Ascending aorta (tissue), 2 donors: ENCODE measurements at regions not wholly inside any gene's neighbourhood (a gene's known extent, or its start where the extent isn't known, plus 50 kb on each side); places are given as distances from the start of the nearest gene placed in this dataset.

Experiments
- DNase-seq, 2 donors: peaks; one replicate each; pipeline ENCODE4 v3.0.0-alpha.2; 2019; ENCODE audit warnings: low spot score in 2 of 2
- H3K27ac ChIP-seq, 2 donors: fragments of 200-600 bp; sonication (generic); one replicate each; pipeline ENCODE4 v1.5.1; 2016 to 2017; ENCODE audit warnings: mild to moderate bottlenecking in 1 of 2
- H3K27me3 ChIP-seq: fragments of 200-600 bp; sonication (generic); one replicate; pipeline ENCODE4 v1.5.1; 2017
- H3K36me3 ChIP-seq, 2 donors: fragments of 200-600 bp; sonication (generic); one replicate each; pipeline ENCODE4 v1.5.1; 2016
- H3K4me1 ChIP-seq, 2 donors: fragments of 200-600 bp; sonication (generic); one replicate each; pipeline ENCODE4 v1.5.1; 2016 to 2017; ENCODE audit warnings: mild to moderate bottlenecking in 1 of 2
- H3K4me3 ChIP-seq, 2 donors: fragments of 200-600 bp; sonication (generic); one replicate each; pipeline ENCODE4 v1.5.1; 2016 to 2017; ENCODE audit warnings: mild to moderate bottlenecking in 1 of 2
- H3K9me3 ChIP-seq, 2 donors: fragments of 200-600 bp; sonication (generic); one replicate each; pipeline ENCODE4 v1.5.1; 2016
- CTCF ChIP-seq, 3 experiments: fragments of 200-600 bp in 2 of 3; fragments of 450-650 bp in 1 of 3; sonication (generic) in 2 of 3; IDR thresholded peaks; one replicate each; pipeline ENCODE4 v1.5.1; 2016 to 2019; ENCODE audit warnings: antibody characterized with exemption in 3 of 3, mild to moderate bottlenecking in 1 of 3, moderate library complexity in 1 of 3
- intact Hi-C: fragments of 100-400 bp; cut with DNase I; formaldehyde crosslinking; loops from one replicate; pipeline ENCODE4 v1.15.1; 2023

- TF ChIP-seq CTCF (IDR thresholded peaks at IDR 0.05): no peak
- Histone ChIP-seq H3K4me3 (no peak overlapping the region), H3K27me3 (no peaks in the 10 kb centered on the region), H3K4me1 (no peaks in the 10 kb centered on the region), H3K36me3 (no peaks in the 10 kb centered on the region), H3K27ac (no peak overlapping the region), H3K9me3 (no peaks in the 10 kb centered on the region)
- no peak for DNase-seq
- intact Hi-C loops: no loop called here
Measured at GRCh38 chr1:56425494-56426037, 153.8 kb downstream of the PLPP3 start.

GRCh38 chr1:56424744-56425493 is 154.4 kb downstream of the PLPP3 start:
- H3K27ac ChIP-seq: no peak overlapping the region
- H3K4me3 ChIP-seq: no peak overlapping the region
- no peak for TF ChIP-seq CTCF (IDR thresholded peaks at IDR 0.05)
- H3K9me3 ChIP-seq: no peaks in the 10 kb centered on the region
- no peaks in the 10 kb centered on the region for H3K4me1 ChIP-seq
- intact Hi-C loops: no loop called here
- H3K36me3 ChIP-seq: no peaks in the 10 kb centered on the region
- no peaks in the 10 kb centered on the region for H3K27me3 ChIP-seq
- DNase-seq: peak; percentile 38 to 77

GRCh38 chr1:56423716-56424115 is 155.6 kb downstream of the PLPP3 start:
- no peak overlapping the region for H3K27ac ChIP-seq
- intact Hi-C loops: no loop called here
- no peaks in the 10 kb centered on the region for H3K4me1 ChIP-seq
- no peaks in the 10 kb centered on the region for H3K36me3 ChIP-seq
- H3K27me3 ChIP-seq: no peaks in the 10 kb centered on the region
- TF ChIP-seq CTCF (IDR thresholded peaks at IDR 0.05): no peak
- no peak overlapping the region for H3K4me3 ChIP-seq
- no peak for DNase-seq
- H3K9me3 ChIP-seq: no peaks in the 10 kb centered on the region

GRCh38 chr1:56418151-56418631 is 161.2 kb downstream of the PLPP3 start:
- no peak overlapping the region for H3K27ac ChIP-seq
- intact Hi-C loops: loop anchor here (10.0 kb wide), 1 partner anchor 1043 kb away; no protein-coding TSS in a partner anchor
- H3K9me3 ChIP-seq: no peaks in the 10 kb centered on the region
- no peak for DNase-seq
- no peak overlapping the region for H3K4me3 ChIP-seq
- H3K4me1 ChIP-seq: no peaks in the 10 kb centered on the region
- H3K27me3 ChIP-seq: no peaks in the 10 kb centered on the region
- H3K36me3 ChIP-seq: no peaks in the 10 kb centered on the region
- no peak for TF ChIP-seq CTCF (IDR thresholded peaks at IDR 0.05)

- Histone ChIP-seq H3K4me3 (no peak overlapping the region), H3K27me3 (no peaks in the 10 kb centered on the region), H3K27ac (no peak overlapping the region), H3K36me3 (no peaks in the 10 kb centered on the region), H3K9me3 (no peaks in the 10 kb centered on the region), H3K4me1 (no peaks in the 10 kb centered on the region)
- no peak for DNase-seq
- intact Hi-C loops: loop anchor here (10.0 kb wide), 1 partner anchor 1043 kb away; no protein-coding TSS in a partner anchor
- no peak for TF ChIP-seq CTCF (IDR thresholded peaks at IDR 0.05)
Measured at GRCh38 chr1:56417646-56418045, 161.7 kb downstream of the PLPP3 start.
